ENCODE measurements at regions not wholly inside any gene's neighbourhood (a gene's known extent, or its start where the extent isn't known, plus 50 kb on each side); places are given as distances from the start of the nearest gene placed in this dataset.

DNA sequence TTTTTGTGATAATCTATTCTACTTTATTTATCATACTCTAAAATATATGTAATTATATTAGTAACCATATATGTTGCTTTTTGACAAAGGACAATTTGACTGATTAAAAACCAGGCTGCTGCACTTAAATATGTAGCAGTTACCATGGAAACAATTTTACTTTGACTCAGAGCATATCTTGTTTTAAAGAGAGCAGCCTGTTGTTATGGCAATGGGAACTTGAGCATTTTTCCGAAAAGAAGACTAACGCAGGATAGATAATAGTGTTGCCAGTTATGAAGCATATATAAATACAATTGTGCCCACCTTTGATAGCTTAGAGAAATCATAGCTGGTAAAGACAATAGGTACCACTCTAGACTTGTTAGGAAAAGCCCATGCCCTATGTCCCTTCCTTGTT is 283.0 kb downstream of the GASK1B start:
- Histone ChIP-seq H3K9me3 (no peaks in the 10 kb centered on the region), H3K36me3 (no peaks in the 10 kb centered on the region), H3K27ac (no peak overlapping the region), H3K4me1 (no peaks in the 10 kb centered on the region), H3K27me3 (no peaks in the 10 kb centered on the region), H3K4me3 (no peak overlapping the region)
- no peak for TF ChIP-seq POLR2A (IDR thresholded peaks at IDR 0.05)
- TF ChIP-seq, protein P1, sequence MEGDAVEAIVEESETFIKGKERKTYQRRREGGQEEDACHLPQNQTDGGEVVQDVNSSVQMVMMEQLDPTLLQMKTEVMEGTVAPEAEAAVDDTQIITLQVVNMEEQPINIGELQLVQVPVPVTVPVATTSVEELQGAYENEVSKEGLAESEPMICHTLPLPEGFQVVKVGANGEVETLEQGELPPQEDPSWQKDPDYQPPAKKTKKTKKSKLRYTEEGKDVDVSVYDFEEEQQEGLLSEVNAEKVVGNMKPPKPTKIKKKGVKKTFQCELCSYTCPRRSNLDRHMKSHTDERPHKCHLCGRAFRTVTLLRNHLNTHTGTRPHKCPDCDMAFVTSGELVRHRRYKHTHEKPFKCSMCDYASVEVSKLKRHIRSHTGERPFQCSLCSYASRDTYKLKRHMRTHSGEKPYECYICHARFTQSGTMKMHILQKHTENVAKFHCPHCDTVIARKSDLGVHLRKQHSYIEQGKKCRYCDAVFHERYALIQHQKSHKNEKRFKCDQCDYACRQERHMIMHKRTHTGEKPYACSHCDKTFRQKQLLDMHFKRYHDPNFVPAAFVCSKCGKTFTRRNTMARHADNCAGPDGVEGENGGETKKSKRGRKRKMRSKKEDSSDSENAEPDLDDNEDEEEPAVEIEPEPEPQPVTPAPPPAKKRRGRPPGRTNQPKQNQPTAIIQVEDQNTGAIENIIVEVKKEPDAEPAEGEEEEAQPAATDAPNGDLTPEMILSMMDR (IDR thresholded peaks at IDR 0.05): no peak
- 85 to 98% methylated on average over 2 of the region's 2 CpGs for WGBS, 2 donors
- no peak for DNase-seq
- intact Hi-C loops (cut with DNase I): no loop called here

DNA sequence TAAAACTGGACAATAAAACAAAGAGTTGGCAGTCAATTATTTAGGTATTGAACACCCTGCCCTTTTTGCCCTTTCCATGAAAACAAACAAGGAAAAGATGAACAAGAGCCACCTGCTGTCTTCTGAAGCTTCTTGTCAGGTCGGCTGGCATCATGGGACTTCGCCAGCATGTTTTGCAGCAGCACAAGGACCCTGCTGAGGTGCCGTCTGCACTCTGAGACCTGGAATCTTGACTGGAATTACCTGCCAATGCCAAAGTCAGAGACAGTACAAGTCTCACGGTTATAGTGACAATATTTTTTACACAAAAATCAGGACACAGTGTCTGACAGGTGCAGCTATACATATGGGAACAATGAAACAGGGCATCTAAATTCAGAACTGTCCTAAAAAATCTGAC is 284.5 kb downstream of the GASK1B start:
- no peaks in the 10 kb centered on the region for H3K27me3 ChIP-seq
- intact Hi-C loops (cut with DNase I): no loop called here
- no peaks in the 10 kb centered on the region for H3K9me3 ChIP-seq
- H3K4me1 ChIP-seq: no peaks in the 10 kb centered on the region
- no peak overlapping the region for H3K4me3 ChIP-seq
- H3K27ac ChIP-seq: no peak overlapping the region
- DNase-seq: no peak
- TF ChIP-seq, protein P1 (IDR thresholded peaks at IDR 0.05): no peak
- no peak for TF ChIP-seq POLR2AphosphoS5 (IDR thresholded peaks at IDR 0.05)
- no peak for TF ChIP-seq EP300 (IDR thresholded peaks at IDR 0.05)
- no peak for TF ChIP-seq POLR2A (IDR thresholded peaks at IDR 0.05)
- 73 to 83% methylated on average over 4 of the region's 4 CpGs for WGBS, 2 donors
- H3K36me3 ChIP-seq: no peaks in the 10 kb centered on the region

DNA sequence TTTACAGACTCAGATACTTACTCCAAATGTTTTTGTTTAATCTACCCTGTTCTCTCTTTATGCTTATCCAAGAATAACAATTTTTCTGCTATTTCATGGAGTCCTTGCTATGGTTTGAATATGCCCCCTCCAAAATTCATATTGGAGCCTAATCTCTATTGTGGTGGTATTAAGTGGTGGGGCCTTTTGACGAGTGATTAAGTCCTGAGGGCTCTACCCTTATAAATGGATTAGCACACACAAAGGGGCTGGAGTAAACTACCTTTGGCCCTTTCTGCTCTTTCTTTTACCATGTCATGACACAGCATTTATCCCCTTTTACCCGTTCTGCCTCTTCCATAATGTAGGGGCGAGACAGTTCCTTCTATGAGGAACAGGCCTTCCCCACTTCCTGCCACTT is 285.5 kb downstream of the GASK1B start:
- intact Hi-C loops (cut with DNase I): no loop called here
- 78 to 89% methylated on average over 3 of the region's 3 CpGs for WGBS, 2 donors
- H3K27ac ChIP-seq: no peak overlapping the region
- no peaks in the 10 kb centered on the region for H3K27me3 ChIP-seq
- no peak for DNase-seq
- TF ChIP-seq, protein P1 (IDR thresholded peaks at IDR 0.05): no peak
- no peak for TF ChIP-seq POLR2AphosphoS5 (IDR thresholded peaks at IDR 0.05)
- TF ChIP-seq POLR2A (IDR thresholded peaks at IDR 0.05): no peak
- TF ChIP-seq EP300 (IDR thresholded peaks at IDR 0.05): no peak
- no peaks in the 10 kb centered on the region for H3K36me3 ChIP-seq
- H3K9me3 ChIP-seq: no peaks in the 10 kb centered on the region
- H3K4me3 ChIP-seq: no peak overlapping the region
- no peaks in the 10 kb centered on the region for H3K4me1 ChIP-seq

DNA sequence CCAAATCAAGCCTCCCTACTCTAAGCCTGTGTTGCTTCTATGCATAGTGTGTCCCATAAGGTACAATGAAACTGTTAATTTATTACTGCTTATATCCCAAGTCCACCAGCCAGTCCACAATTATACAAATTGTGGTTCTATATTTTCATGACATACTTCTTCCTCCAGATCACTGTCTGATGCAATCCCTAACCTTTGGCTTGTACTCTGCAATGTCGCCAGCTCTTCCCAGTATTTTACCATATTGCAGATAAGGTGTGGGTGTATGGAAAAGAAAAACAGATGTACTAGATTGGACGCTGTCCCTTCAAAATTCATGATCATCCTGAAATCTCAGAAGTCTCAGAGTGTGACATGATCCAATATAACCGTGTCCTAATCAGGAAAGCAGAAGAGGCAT is 286.2 kb downstream of the GASK1B start:
- DNase-seq: no peak
- WGBS, 2 donors: 81 to 85% methylated on average over 3 of the region's 3 CpGs
- no peaks in the 10 kb centered on the region for H3K27me3 ChIP-seq
- H3K4me1 ChIP-seq: no peaks in the 10 kb centered on the region
- TF ChIP-seq POLR2AphosphoS5 (IDR thresholded peaks at IDR 0.05): no peak
- TF ChIP-seq EP300 (IDR thresholded peaks at IDR 0.05): no peak
- TF ChIP-seq POLR2A (IDR thresholded peaks at IDR 0.05): no peak
- TF ChIP-seq, protein P1 (IDR thresholded peaks at IDR 0.05): no peak
- no peaks in the 10 kb centered on the region for H3K36me3 ChIP-seq
- H3K9me3 ChIP-seq: no peaks in the 10 kb centered on the region
- intact Hi-C loops (cut with DNase I): no loop called here
- H3K27ac ChIP-seq: no peak overlapping the region
- no peak overlapping the region for H3K4me3 ChIP-seq

DNA sequence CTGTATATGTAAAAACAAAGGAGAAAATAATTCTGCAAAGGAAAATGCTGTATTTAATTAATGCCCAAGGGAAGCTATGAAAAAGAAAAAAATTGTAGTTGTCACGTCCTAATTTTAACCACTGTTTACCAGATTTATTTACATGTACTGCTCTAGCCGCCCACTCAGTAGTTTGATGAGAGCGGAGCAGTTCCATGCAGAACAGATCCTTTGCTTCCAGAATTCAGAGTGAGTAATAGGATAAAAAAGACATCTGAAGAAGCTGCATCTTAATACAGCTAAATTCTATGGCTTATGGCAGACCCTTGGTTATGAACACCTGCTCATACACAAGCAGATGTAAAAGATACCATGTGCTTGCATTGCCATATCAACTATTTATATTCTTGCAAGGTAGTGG is 287.0 kb downstream of the GASK1B start:
- no peaks in the 10 kb centered on the region for H3K36me3 ChIP-seq

More for the DNA sequence above, 287.0 kb downstream of the GASK1B start:
- no peak for DNase-seq
- Histone ChIP-seq H3K4me1 (no peaks in the 10 kb centered on the region), H3K9me3 (no peaks in the 10 kb centered on the region), H3K27me3 (no peaks in the 10 kb centered on the region), H3K27ac (no peak overlapping the region), H3K4me3 (no peak overlapping the region)
- intact Hi-C loops (cut with DNase I): no loop called here
- 52 to 72% methylated on average over 3 of the region's 3 CpGs for WGBS, 2 donors
- no peak for TF ChIP-seq POLR2AphosphoS5 (IDR thresholded peaks at IDR 0.05)
- no peak for TF ChIP-seq POLR2A (IDR thresholded peaks at IDR 0.05)
- no peak for TF ChIP-seq EP300 (IDR thresholded peaks at IDR 0.05)
- TF ChIP-seq, protein P1 (IDR thresholded peaks at IDR 0.05): no peak

Data from sigmoid colon (tissue), 6 donors.